HAP-1 (cell line): ENCODE measurements at regions not wholly inside any gene's neighbourhood (a gene's known extent, or its start where the extent isn't known, plus 50 kb on each side); places are given as distances from the start of the nearest gene placed in this dataset.
A peak's percentile ranks its signal among the peaks of the same experiment; 100 is the strongest.

Source experiments
- DNase-seq, 2 experiments: peaks; one replicate each; pipeline ENCODE4 v3.0.0-alpha.2; 2016 to 2020; ENCODE audit warnings: low spot score in 2 of 2
- H3K27me3 ChIP-seq: fragments of 250-450 bp; sonication (Bioruptor Pico); 2 replicates; pipeline ENCODE4 v1.5.1; 2020; ENCODE audit warnings: low read depth, mild to moderate bottlenecking, moderate library complexity
- H3K36me3 ChIP-seq: fragments of 250-450 bp; sonication (Bioruptor Pico); replicated peaks from 2 replicates; pipeline ENCODE4 v1.5.1; 2020; ENCODE audit warnings: mild to moderate bottlenecking
- H3K4me1 ChIP-seq: fragments of 250-450 bp; sonication (Bioruptor Pico); 2 replicates; pipeline ENCODE4 v1.5.1; 2020; ENCODE audit warnings: mild to moderate bottlenecking
- H3K4me3 ChIP-seq: fragments of 250-450 bp; sonication (Bioruptor Pico); 2 replicates; pipeline ENCODE4 v1.5.1; 2020; ENCODE audit warnings: mild to moderate bottlenecking, moderate library complexity
- H3K9me3 ChIP-seq: fragments of 250-450 bp; sonication (Bioruptor Pico); 2 replicates; pipeline ENCODE4 v1.5.1; 2020; ENCODE audit warnings: mild to moderate bottlenecking, moderate library complexity
- in situ Hi-C: fragments of 300-500 bp; cut with MboI; formaldehyde crosslinking; loops from 3 replicates; pipeline ENCODE4 v1.14.3; 2020; ENCODE audit warnings: low sequenced_read_pairs, inconsistent platforms, mixed read lengths

DNA sequence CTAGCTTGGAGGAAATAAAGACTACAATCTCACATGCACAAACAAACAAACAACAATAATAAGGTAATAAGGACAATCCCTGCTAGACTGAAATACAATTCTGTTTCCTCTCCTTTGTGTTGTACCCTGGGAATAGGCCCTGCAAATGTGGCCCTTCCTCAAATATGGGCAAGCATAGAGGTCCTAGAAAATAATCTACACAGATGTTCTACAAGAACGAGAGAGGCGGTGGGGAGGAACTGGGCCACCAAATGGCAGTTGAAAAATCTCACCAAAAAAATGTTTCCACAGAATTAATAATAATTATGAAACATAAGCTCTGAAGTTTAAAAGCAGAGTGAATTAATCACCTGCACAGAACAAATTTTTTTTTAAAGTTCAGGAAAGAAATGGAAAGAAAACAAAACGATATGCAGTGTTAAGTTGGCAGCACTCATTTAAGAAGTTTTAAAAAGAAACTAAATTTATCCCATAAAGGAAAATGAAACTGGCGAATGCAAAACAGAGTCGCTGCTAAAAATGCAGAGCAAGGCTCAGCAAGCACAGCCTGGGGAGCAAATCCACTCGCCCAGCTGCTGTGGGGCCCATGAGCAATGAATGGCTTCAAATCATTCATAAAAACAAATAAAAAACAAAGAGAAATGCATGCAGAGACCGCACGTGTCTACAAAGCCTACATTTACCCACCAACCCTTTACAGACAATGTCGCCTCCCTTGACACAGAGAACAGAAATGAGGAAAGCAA is 475.4 kb downstream of the OCA2 start:
- Histone ChIP-seq H3K4me3 (no peak overlapping the region), H3K27me3 (no peaks in the 10 kb centered on the region), H3K4me1 (no peaks in the 10 kb centered on the region), H3K9me3 (0 out of 2 replicates have a peak, but pooled peaks cover 2% of the 10 kb centered on the region), H3K36me3 (no peaks in the 10 kb centered on the region)
- in situ Hi-C loops: no loop called here
- DNase-seq: no peak

GRCh38 chr15:27623149-27623548 is 476.0 kb downstream of the OCA2 start:
- in situ Hi-C loops: no loop called here
- Histone ChIP-seq H3K4me1 (no peaks in the 10 kb centered on the region), H3K4me3 (no peak overlapping the region), H3K9me3 (0 out of 2 replicates have a peak, but pooled peaks cover 2% of the 10 kb centered on the region), H3K27me3 (no peaks in the 10 kb centered on the region), H3K36me3 (no peaks in the 10 kb centered on the region)
- no peak for DNase-seq

GRCh38 chr15:27622371-27622770 is 476.7 kb downstream of the OCA2 start:
- no peak for DNase-seq
- H3K9me3 ChIP-seq: no peaks in the 10 kb centered on the region
- no peaks in the 10 kb centered on the region for H3K4me1 ChIP-seq
- no peak overlapping the region for H3K4me3 ChIP-seq
- H3K27me3 ChIP-seq: no peaks in the 10 kb centered on the region
- no peaks in the 10 kb centered on the region for H3K36me3 ChIP-seq
- in situ Hi-C loops: no loop called here

DNA sequence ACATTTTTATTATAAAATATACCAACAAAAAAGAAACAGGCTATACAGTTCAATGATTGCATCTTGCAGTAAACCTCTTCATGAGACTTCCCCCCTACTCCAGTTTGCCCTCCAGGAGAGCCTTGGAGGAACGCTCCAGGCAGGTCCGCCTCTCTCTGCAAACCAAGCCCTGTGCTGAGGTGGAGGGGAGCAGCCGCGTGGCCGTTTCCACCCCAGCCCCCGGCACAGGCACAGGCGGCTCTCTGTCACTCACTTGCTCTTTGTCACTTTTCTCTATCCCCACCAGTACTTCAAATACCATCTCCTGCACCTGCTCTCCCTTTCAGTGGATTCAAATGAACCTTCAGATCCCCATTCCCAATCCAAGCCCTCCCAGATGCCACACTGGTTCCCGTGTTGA is 479.9 kb downstream of the OCA2 start:
- H3K4me3 ChIP-seq: no peak overlapping the region
- H3K36me3 ChIP-seq: no peaks in the 10 kb centered on the region
- no peaks in the 10 kb centered on the region for H3K9me3 ChIP-seq
- in situ Hi-C loops: no loop called here
- H3K27me3 ChIP-seq: no peaks in the 10 kb centered on the region
- DNase-seq: no peak
- no peaks in the 10 kb centered on the region for H3K4me1 ChIP-seq

- in situ Hi-C loops: no loop called here
- H3K4me1 ChIP-seq: no peaks in the 10 kb centered on the region
- DNase-seq: no peak
- H3K36me3 ChIP-seq: no peaks in the 10 kb centered on the region
- no peaks in the 10 kb centered on the region for H3K27me3 ChIP-seq
- H3K9me3 ChIP-seq: no peaks in the 10 kb centered on the region
- no peak overlapping the region for H3K4me3 ChIP-seq
Observed at GRCh38 chr15:27617013-27617412, 482.1 kb downstream of the OCA2 start.

DNA sequence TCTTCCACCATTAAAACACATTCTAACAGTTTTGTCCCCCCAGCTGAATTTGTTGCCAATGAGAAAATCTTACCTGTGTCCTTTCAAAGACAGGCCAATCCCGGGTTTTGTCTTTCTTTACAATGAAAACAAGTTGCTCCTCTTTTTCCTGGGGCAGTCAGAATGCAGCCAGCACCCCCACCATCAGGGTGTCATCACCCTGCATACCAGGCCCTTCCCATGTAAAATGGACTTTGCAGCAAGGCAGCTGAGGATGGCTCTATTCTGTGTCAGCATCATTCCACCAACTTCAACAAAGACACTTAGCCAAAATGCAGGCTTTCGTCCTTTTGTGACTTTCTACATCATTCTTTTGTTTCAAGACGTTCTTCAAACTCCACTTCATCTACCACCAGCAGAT is 490.9 kb downstream of the OCA2 start:
- Histone ChIP-seq H3K36me3 (no peaks in the 10 kb centered on the region), H3K4me3 (no peak overlapping the region), H3K27me3 (no peaks in the 10 kb centered on the region), H3K9me3 (no peaks in the 10 kb centered on the region), H3K4me1 (no peaks in the 10 kb centered on the region)
- DNase-seq: no peak
- in situ Hi-C loops: no loop called here

DNA sequence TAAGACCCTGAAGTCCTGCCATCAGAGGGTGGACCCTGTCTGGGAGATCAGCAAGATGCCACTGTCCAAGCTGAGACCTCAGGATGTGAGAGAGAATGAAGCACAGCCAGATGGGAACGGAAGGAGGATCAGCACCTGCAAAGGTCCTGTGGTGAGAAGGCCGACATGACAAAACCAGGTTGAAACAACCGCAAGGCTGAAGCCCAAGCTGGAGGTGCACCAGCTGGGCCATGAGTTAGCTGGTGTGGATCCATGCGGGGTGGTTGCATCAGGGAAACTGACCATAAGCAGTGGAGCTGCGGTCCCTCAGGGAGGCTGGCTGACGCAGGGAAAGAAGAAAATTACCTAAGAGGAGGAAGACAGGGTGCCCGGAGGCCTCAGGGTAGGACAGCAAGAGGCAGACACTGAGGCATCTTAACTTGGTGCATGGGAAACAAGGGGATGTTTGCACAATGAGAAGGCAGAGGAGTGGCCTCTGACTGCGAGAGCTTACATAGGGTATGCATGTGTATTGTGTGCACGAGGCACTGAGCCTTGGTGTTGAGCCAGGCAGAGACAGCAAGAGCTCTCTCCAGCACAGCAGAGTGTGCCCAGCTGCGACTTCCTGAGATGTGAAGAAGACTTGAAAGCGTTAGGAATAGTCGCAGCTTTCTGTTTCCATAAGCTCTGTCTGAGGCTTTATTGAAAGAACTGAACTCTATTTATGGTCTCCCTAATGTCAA is 497.7 kb downstream of the OCA2 start:
- no peak overlapping the region for H3K4me3 ChIP-seq
- H3K27me3 ChIP-seq: no peaks in the 10 kb centered on the region
- peak; percentile 28 for DNase-seq
- H3K9me3 ChIP-seq: no peaks in the 10 kb centered on the region
- H3K36me3 ChIP-seq: no peaks in the 10 kb centered on the region
- no peaks in the 10 kb centered on the region for H3K4me1 ChIP-seq
- in situ Hi-C loops: no loop called here

GRCh38 chr15:27599034-27599433 is 500.1 kb downstream of the OCA2 start:
- H3K36me3 ChIP-seq: no peaks in the 10 kb centered on the region
- in situ Hi-C loops: loop anchor here (10.0 kb wide), 1 partner anchor 64 kb away; no protein-coding TSS in a partner anchor
- H3K4me3 ChIP-seq: no peak overlapping the region
- H3K9me3 ChIP-seq: no peaks in the 10 kb centered on the region
- no peaks in the 10 kb centered on the region for H3K4me1 ChIP-seq
- H3K27me3 ChIP-seq: no peaks in the 10 kb centered on the region
- DNase-seq: no peak

- no peak for DNase-seq
- no peaks in the 10 kb centered on the region for H3K27me3 ChIP-seq
- in situ Hi-C loops: loop anchor here (10.0 kb wide), 1 partner anchor 64 kb away; no protein-coding TSS in a partner anchor
- H3K4me1 ChIP-seq: no peaks in the 10 kb centered on the region
- no peak overlapping the region for H3K4me3 ChIP-seq
- no peaks in the 10 kb centered on the region for H3K36me3 ChIP-seq
- no peaks in the 10 kb centered on the region for H3K9me3 ChIP-seq
Observed at GRCh38 chr15:27598251-27599009, 500.7 kb downstream of the OCA2 start.

DNA sequence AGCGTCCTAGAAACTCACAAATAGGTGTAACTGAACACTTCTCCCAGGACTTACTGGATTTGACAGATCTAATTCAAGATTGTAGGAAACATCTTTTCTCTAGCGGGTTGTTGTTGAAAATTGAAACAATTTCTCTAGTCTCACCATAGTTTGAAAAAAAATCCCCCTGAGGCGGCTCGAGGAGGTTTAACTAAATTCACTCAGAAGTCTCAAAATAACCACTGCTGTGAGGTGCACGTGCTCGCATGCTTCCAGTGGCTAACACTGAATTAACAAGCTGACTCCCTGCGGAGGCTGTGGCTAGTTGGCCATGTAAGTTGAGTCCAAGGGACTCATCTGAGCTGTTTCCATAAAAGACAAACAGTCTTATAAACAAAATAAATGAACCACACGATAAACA is 503.9 kb downstream of the OCA2 start:
- H3K9me3 ChIP-seq: no peaks in the 10 kb centered on the region
- DNase-seq: no peak
- in situ Hi-C loops: loop anchor here (10.0 kb wide), 1 partner anchor 60 kb away; no protein-coding TSS in a partner anchor
- H3K27me3 ChIP-seq: no peaks in the 10 kb centered on the region
- H3K36me3 ChIP-seq: no peaks in the 10 kb centered on the region
- no peaks in the 10 kb centered on the region for H3K4me1 ChIP-seq
- H3K4me3 ChIP-seq: no peak overlapping the region

- DNase-seq: no peak
- Histone ChIP-seq H3K27me3 (no peaks in the 10 kb centered on the region), H3K4me3 (no peak overlapping the region), H3K36me3 (no peaks in the 10 kb centered on the region), H3K4me1 (no peaks in the 10 kb centered on the region), H3K9me3 (no peaks in the 10 kb centered on the region)
- in situ Hi-C loops: loop anchor here (10.0 kb wide), 1 partner anchor 57 kb away; no protein-coding TSS in a partner anchor
Observed at GRCh38 chr15:27592036-27592760, 506.9 kb downstream of the OCA2 start.
